Choroid plexus epithelial cell (primary cell): ENCODE measurements at regions not wholly inside any gene's neighbourhood (a gene's known extent, or its start where the extent isn't known, plus 50 kb on each side); places are given as distances from the start of the nearest gene placed in this dataset.

Source experiments
- DNase-seq: peaks from one replicate; pipeline ENCODE4 v3.0.0-alpha.2; 2010; ENCODE audit warnings: low read depth
- H3K4me3 ChIP-seq: 2 replicates; pipeline ENCODE4 v1.5.1; 2011; ENCODE audit warnings: low read depth, mild to moderate bottlenecking, control low read depth, low read length, moderate library complexity
- TF ChIP-seq, protein P1 (sequence below): conservative IDR thresholded peaks from 2 replicates; pipeline ENCODE4 v1.5.1; 2011; ENCODE audit warnings: low read depth, mild to moderate bottlenecking, control low read depth, inconsistent platforms, low read length, moderate library complexity

DNA sequence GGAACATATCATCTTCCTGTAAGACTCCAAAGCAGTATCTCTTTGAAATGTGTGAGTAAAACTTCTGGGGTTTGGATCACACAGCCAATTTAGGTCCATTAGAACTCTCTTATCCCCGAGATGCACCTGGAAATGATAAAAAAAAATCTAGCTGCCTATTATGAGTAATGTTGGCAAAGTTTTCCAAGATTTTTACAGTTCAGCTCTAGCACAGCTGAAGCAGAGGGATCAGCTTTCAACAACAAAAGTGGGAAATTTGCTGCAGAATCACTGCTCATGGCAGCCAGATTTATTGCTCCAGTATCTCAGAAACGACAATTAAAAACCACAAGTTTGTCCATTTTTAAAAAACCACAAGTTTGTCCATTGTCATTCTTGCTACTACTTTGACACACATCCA, 292.2 kb downstream of the IRX2 start:
- TF ChIP-seq, protein P1, sequence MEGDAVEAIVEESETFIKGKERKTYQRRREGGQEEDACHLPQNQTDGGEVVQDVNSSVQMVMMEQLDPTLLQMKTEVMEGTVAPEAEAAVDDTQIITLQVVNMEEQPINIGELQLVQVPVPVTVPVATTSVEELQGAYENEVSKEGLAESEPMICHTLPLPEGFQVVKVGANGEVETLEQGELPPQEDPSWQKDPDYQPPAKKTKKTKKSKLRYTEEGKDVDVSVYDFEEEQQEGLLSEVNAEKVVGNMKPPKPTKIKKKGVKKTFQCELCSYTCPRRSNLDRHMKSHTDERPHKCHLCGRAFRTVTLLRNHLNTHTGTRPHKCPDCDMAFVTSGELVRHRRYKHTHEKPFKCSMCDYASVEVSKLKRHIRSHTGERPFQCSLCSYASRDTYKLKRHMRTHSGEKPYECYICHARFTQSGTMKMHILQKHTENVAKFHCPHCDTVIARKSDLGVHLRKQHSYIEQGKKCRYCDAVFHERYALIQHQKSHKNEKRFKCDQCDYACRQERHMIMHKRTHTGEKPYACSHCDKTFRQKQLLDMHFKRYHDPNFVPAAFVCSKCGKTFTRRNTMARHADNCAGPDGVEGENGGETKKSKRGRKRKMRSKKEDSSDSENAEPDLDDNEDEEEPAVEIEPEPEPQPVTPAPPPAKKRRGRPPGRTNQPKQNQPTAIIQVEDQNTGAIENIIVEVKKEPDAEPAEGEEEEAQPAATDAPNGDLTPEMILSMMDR, result no peak
- no peak for DNase-seq
- H3K4me3 ChIP-seq, result no peak overlapping the region

DNA sequence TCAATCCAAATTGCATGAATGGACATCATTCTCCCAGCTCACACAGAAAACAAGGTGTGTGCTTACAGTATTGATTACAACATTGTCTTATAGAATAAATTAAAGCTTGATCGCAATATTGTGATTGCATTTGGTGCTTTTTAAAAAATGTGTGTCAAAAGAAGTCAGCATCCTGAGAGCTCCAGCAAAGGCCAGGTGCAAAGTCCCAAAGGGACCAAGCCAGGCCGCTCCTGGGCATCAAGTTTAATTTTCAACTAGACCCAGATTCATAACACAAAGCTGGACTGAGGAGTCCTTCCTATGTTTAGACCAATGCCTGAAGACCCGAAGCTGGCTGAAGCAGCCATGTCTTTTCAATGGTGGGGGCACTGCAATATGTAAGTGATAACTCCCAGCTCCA, 295.6 kb downstream of the IRX2 start:
- DNase-seq, result no peak
- TF ChIP-seq, protein P1, result no peak
- no peak overlapping the region for H3K4me3 ChIP-seq

DNA sequence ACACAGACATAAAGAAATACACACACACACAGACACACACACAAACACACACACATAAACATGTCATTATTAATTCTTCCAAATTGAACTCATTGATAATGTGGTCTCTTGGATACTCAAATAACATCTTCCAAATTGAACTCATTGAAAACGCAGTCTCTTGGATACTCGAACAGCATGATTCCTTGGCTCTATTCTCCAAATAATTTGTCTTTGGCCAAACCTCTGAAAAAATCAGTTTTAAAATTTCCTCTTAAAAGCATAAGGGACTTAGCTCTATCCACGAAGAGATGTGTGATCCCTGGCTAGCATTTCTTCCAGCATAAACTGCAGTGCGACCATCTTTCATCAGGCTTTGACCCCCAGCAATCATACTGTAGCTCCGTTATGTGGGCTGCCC, 296.6 kb downstream of the IRX2 start:
- no peak for DNase-seq
- no peak overlapping the region for H3K4me3 ChIP-seq
- TF ChIP-seq, protein P1, result no peak

DNA sequence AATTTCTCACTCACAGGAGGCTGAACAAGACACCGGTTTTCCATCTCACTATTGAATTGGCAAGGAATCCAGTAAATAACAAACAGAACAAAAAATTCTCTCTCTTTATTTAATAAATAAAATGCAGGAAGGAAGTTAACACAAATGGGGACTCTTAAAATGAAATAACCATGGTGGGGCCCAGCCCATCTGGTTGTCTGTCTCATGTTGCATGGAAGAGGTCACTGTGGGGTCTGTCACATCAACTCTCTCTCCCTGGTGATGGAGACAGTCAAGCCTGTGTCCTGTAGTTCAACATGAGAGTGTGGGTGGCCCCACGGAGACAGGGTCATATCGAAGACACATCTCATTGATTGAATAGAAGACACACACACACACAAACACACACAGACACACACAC, 297.7 kb downstream of the IRX2 start:
- DNase-seq, result no peak

DNA sequence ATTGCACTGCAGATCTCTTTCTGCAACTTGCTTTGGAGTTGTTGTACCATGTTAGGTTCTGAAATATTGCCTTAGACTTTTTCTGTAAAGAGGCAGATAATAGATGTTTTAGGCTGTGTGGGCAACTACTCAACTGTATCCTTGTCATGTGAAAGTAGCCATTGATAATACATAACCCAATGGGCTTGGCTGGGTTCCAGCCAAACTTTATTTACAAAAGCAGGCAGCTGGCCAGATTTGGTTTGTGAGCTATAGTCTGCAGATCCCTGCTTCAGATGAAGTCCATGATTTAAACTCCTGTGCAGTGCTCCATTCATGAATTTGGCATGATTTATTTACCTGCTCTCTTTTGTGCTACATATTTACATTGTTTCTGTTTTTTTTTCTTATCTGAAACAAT, 300.4 kb downstream of the IRX2 start:
- TF ChIP-seq, protein P1, result no peak
- DNase-seq, result no peak
- H3K4me3 ChIP-seq, result no peak overlapping the region

More for the DNA sequence above, 297.7 kb downstream of the IRX2 start:
- no peak overlapping the region for H3K4me3 ChIP-seq
- TF ChIP-seq, protein P1, result no peak

DNA sequence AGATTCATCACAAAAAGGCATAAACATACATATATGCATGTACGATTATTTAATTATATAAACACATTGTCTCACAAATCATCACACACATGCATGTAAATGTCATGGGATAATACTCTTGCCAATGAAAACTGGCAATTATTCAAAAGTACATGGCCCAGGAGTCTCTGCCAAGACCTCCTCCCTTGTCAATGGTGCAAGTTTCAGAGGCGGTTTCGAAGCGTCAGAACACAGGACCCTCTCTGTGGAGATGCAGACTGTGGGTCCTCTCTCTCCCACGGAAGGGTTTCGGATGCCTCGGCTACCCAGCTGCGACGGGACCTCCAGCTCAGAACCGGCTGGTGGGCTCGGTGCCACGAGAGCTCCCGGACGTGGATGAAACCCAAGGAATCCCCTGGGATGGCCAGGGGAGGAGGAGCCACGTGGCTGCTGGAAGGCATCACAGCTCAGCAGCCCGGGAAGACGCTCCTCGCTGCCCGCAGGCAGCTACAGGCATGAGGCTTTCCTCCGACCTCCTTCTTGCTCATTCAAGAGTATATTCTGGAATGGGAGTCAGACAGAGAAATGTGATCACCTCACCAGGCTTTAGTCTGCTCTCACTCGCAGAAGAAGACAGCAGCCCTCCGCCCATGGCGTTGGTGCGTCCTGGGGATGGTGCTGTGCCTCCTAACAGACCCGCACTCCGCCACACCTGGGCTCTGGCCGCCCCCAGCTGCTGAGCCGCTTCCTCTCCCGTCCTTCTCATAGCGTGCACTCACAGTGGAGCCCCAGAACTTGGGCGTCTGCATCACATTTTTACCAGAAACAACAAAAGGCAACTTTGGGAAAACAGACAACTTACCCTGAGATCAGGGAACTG, 308.8 kb downstream of the IRX2 start:
- DNase-seq, result no peak
- TF ChIP-seq, protein P1, result no peak
- H3K4me3 ChIP-seq, result no peak overlapping the region
